A673 (cell line): ENCODE measurements at regions not wholly inside any gene's neighbourhood (a gene's known extent, or its start where the extent isn't known, plus 50 kb on each side); places are given as distances from the start of the nearest gene placed in this dataset.
A peak's percentile ranks its signal among the peaks of the same experiment; 100 is the strongest.

ENCODE experiments used
- BruUV-seq: library from RNA; stranded (reverse); fragments of 400-500 nt; replicated peaks from 2 replicates; lab custom pipeline; 2021; lab: Mats Ljungman, UMichigan
- CTCF ChIA-PET: fragments of 300-600 bp; sonication (Branson Sonifier 250); formaldehyde crosslinking; loops from one replicate; lab custom pipeline; 2022; ENCODE audit warnings: antibody characterized with exemption; lab: Charles Lee
- POLR2A ChIA-PET: fragments of 300-600 bp; sonication (Branson Sonifier 250); formaldehyde crosslinking; loops from one replicate; lab custom pipeline; 2022; ENCODE audit warnings: antibody characterized with exemption; ENCODE audit not compliant: low non-redundant PET; lab: Charles Lee
- DNase-seq: peaks from one replicate; pipeline ENCODE4 v3.0.0-alpha.2; 2015; ENCODE audit warnings: low spot score
- H3K27ac ChIP-seq: fragments of 200-600 bp; sonication (generic); 2 replicates; pipeline ENCODE4 v1.5.1; 2016; ENCODE audit warnings: mixed run types, low read depth, mild to moderate bottlenecking, mixed read lengths, antibody characterized with exemption, low read length; ENCODE audit not compliant: poor library complexity, severe bottlenecking
- H3K27me3 ChIP-seq: fragments of 200-600 bp; sonication (generic); replicated peaks from 2 replicates; pipeline ENCODE4 v1.6.1; 2017; ENCODE audit warnings: mixed run types, low read depth, mild to moderate bottlenecking, mixed read lengths, antibody characterized with exemption, low read length; ENCODE audit not compliant: insufficient read depth, poor library complexity
- H3K36me3 ChIP-seq: fragments of 200-600 bp; sonication (generic); 2 replicates; pipeline ENCODE4 v1.6.1; 2016; ENCODE audit warnings: mixed run types, mild to moderate bottlenecking, mixed read lengths, antibody characterized with exemption, low read length; ENCODE audit not compliant: insufficient read depth, poor library complexity, severe bottlenecking
- H3K4me1 ChIP-seq: fragments of 200-600 bp; sonication (generic); 2 replicates; pipeline ENCODE4 v1.6.1; 2017; ENCODE audit warnings: mixed run types, mild to moderate bottlenecking, mixed read lengths, antibody characterized with exemption, low read length; ENCODE audit not compliant: insufficient read depth, poor library complexity, severe bottlenecking
- H3K4me3 ChIP-seq: fragments of 200-600 bp; sonication (generic); 2 replicates; pipeline ENCODE4 v1.5.1; 2016; ENCODE audit warnings: low read depth, mixed run types, mild to moderate bottlenecking, mixed read lengths, low read length; ENCODE audit not compliant: poor library complexity, severe bottlenecking
- H3K9me3 ChIP-seq: fragments of 200-600 bp; sonication (generic); 2 replicates; pipeline ENCODE4 v1.6.1; 2016; ENCODE audit warnings: mixed run types, low read depth, mild to moderate bottlenecking, mixed read lengths, antibody characterized with exemption, low read length; ENCODE audit not compliant: poor library complexity, severe bottlenecking
- EZH2 ChIP-seq: fragments of 200-600 bp; sonication (generic); IDR thresholded peaks from 2 replicates; pipeline ENCODE4 v1.6.1; 2017; ENCODE audit warnings: borderline replicate concordance, low read depth, mild to moderate bottlenecking, mixed read lengths, antibody characterized with exemption, low read length; ENCODE audit not compliant: poor library complexity, severe bottlenecking
- intact Hi-C: fragments of 100-400 bp; cut with micrococcal nuclease; formaldehyde crosslinking; loops from one replicate; pipeline ENCODE4 v1.10.0; 2022; ENCODE audit not compliant: unreplicated experiment
- TF ChIP-seq, protein P1 (sequence below): fragments of 300-800, 200-600 bp; sonication (generic); conservative IDR thresholded peaks from 2 replicates; pipeline ENCODE4 v1.5.1; 2017; ENCODE audit warnings: low read depth, mild to moderate bottlenecking, antibody characterized with exemption, low read length, moderate library complexity, mixed read lengths

DNA sequence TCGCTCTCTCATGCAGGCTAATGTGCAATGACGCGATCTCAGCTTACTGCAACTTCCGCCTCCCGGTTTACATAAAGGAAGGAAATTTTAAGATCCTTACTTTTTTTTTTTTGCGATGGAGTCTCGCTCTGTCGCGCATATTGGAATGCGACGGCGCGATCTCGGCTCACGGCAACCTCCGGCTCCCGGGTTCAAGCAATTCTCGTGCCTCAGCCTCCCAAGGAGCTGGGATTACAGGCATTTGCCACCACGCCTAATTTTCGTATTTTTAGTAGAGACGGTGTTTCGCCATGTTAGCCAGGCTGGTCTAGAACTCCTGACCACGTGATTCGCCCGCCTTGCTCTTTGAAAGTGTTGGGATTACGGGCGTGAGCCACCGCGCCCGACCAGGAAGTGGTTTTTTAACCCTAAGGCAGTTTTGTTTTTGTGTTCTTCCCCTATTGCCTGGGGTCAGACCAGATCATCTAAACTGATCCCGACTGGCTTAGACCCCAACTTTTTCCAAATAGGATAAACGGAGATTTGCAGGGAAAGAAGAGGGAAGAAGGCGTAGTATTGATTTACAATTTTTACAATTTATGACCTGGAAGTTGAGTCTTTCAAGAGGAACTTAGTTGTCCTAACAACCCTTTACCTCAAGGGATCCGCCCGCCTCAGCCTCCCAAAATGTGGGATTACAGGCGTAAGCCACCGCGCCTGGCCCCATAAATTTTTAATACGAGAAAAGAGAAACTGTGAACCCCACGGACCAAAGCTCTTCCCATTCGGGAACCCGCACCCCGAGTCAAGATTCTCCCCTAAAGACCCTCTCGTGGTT lies 142.0 kb downstream of the ZNF737 start:
- TSS peak; percentile 39 for BruUV-seq
- Histone ChIP-seq H3K27me3 (no peaks in the 10 kb centered on the region), H3K9me3 (peaks cover 23% of the 10 kb centered on the region), H3K4me1 (no peaks in the 10 kb centered on the region), H3K36me3 (no peaks in the 10 kb centered on the region), H3K4me3 (no peak overlapping the region), H3K27ac (no peak overlapping the region)
- intact Hi-C loops: no loop called here
- CTCF ChIA-PET: no interaction called here
- DNase-seq: no peak
- POLR2A ChIA-PET: no interaction called here
- TF ChIP-seq, protein P1, sequence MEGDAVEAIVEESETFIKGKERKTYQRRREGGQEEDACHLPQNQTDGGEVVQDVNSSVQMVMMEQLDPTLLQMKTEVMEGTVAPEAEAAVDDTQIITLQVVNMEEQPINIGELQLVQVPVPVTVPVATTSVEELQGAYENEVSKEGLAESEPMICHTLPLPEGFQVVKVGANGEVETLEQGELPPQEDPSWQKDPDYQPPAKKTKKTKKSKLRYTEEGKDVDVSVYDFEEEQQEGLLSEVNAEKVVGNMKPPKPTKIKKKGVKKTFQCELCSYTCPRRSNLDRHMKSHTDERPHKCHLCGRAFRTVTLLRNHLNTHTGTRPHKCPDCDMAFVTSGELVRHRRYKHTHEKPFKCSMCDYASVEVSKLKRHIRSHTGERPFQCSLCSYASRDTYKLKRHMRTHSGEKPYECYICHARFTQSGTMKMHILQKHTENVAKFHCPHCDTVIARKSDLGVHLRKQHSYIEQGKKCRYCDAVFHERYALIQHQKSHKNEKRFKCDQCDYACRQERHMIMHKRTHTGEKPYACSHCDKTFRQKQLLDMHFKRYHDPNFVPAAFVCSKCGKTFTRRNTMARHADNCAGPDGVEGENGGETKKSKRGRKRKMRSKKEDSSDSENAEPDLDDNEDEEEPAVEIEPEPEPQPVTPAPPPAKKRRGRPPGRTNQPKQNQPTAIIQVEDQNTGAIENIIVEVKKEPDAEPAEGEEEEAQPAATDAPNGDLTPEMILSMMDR: no peak
- no peak for TF ChIP-seq EZH2

DNA sequence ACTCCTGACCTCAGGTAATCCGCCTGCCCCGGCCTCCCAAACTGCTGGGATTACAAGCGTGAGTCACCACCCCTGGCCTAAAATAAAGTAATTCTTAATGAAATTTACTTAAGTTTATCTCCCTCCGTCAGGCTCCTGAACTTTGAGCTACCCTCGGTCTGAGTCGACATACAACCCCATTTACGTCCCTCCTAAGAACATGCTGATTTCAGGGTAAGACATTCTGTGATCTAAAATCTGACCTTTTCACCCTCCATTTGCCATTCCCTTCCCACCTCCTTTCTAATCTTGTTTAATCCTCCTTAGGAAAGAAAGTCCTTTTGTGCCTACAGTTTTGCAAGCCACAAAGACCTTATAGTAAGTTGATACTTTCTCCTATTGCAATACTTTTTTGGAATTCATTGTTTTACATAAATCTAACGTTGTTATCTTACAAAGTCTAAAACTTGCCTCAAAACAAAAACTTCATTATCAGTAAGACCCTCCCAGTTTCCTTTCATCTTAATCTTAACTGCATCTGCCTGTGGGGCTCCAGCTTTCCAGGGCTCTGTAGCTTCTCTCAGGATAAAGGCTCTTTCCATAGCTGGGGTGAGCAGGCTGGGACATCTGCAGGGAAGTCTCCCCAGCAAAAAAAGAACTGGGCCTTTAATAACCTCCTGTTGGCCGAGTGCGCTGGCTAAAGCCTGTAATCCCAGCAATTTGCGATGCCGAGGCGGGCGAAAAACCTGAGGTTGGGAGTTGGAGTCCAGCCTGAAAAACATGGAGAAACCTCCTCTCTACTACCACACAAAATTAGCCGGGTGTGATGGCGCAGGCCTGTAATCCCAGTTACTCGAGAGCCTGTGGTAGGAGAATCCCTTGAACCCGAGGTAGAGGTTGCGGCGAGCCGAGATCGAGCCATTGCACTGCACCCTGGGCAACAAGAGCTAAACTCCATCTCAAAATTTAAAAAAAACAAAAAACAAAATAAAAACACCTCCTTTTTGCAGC lies 143.1 kb downstream of the ZNF737 start:
- Histone ChIP-seq H3K27ac (no peak overlapping the region), H3K36me3 (no peaks in the 10 kb centered on the region), H3K27me3 (no peaks in the 10 kb centered on the region), H3K4me1 (no peaks in the 10 kb centered on the region), H3K4me3 (no peak overlapping the region), H3K9me3 (peaks cover 21% of the 10 kb centered on the region)
- intact Hi-C loops: no loop called here
- DNase-seq: no peak
- ChIA-PET POLR2A (no interaction called here), CTCF (no interaction called here)
- TF ChIP-seq, protein P1: no peak
- no peak for TF ChIP-seq EZH2
- BruUV-seq: no TSS peak

DNA sequence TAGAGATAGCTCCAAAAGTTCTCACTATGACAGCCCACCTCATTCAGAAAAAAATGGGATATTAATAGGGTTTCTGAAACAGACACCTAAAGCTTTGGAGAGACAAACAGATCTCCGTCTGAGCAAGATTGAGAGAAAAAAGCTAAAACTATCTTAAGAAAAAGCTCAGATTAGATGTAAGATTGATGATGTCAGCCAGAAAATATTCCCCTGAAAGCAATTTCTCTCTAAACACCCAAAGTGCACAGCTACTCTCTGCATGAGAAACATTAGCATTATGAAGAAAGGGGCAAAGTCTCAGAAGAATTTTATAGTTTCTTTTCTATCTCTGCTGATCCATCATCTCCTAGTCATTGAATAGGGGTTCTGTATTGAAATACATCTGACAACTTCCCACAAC lies 148.9 kb downstream of the ZNF737 start:
- no peak for DNase-seq
- no TSS peak for BruUV-seq
- ChIA-PET CTCF (no interaction called here), POLR2A (no interaction called here)
- Histone ChIP-seq H3K27ac (no peak overlapping the region), H3K36me3 (no peaks in the 10 kb centered on the region), H3K9me3 (peaks cover 10% of the 10 kb centered on the region), H3K4me1 (no peaks in the 10 kb centered on the region), H3K27me3 (no peaks in the 10 kb centered on the region), H3K4me3 (no peak overlapping the region)
- TF ChIP-seq EZH2: no peak
- TF ChIP-seq, protein P1: no peak
- intact Hi-C loops: no loop called here
